ENCODE measurements at regions not wholly inside any gene's neighbourhood (a gene's known extent, or its start where the extent isn't known, plus 50 kb on each side); places are given as distances from the start of the nearest gene placed in this dataset.
A peak's percentile ranks its signal among the peaks of the same experiment; 100 is the strongest.

GRCh38 chr6:82780334-82780733 is 285.3 kb downstream of the UBE3D start:
- Histone ChIP-seq H3K4me1 (no peaks in the 10 kb centered on the region), H3K27ac (no peak overlapping the region), H3K27me3 (no peaks in the 10 kb centered on the region), H3K36me3 (no peaks in the 10 kb centered on the region), H3K4me3 (no peak overlapping the region), H3K9me3 (no peaks in the 10 kb centered on the region)
- intact Hi-C loops (cut with DNase I): no loop called here
- 63 to 76% methylated on average over 1 of the region's 1 CpG for WGBS, 2 donors
- TF ChIP-seq CTCF (IDR thresholded peaks at IDR 0.05): no peak
- ATAC-seq (no peak), DNase-seq (no peak)

- Histone ChIP-seq H3K27me3 (no peaks in the 10 kb centered on the region), H3K4me3 (no peak overlapping the region), H3K36me3 (no peaks in the 10 kb centered on the region), H3K9me3 (no peaks in the 10 kb centered on the region), H3K27ac (no peak overlapping the region), H3K4me1 (no peaks in the 10 kb centered on the region)
- DNase-seq: no peak
- intact Hi-C loops (cut with DNase I): no loop called here
- no peak for ATAC-seq
- TF ChIP-seq CTCF (IDR thresholded peaks at IDR 0.05): no peak
- WGBS, 2 donors: 84 to 89% methylated on average over 2 of the region's 2 CpGs
Measured at GRCh38 chr6:82781620-82782204, 283.9 kb downstream of the UBE3D start.

DNA sequence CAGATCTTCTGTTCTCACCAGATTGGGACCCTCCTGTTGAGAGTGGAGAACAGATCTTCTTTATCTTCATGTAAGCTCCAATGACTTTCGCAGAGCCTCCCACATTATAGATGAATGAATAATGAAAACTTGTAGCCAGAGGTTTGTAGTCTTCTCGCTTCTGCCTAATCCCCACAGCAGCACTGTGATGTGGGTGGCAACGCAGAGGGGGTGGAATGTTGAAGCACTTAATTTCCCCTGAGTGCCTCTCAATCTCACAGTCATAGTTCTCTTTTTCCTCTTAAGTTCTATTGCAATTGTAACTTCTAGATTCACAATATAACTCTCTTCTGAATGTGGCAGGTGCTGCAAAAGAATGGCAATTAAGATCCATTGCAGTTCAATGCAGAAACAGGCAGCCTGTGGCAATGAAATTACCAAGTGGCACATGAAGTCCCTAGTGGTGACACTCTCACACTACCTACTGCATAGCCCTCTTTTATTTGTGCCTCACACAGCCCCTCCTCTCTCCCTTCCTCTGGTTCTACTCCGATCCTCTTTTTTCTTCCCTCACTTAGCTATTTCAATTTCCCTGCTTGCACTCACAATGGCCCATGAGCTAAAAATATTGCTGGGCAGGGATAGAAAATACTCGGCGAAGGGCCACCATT is 281.9 kb downstream of the UBE3D start:
- H3K27ac ChIP-seq: no peak overlapping the region
- no peak for ATAC-seq
- WGBS, 2 donors: 50 to 60% methylated on average over 6 of the region's 6 CpGs
- H3K4me1 ChIP-seq: no peaks in the 10 kb centered on the region
- no peaks in the 10 kb centered on the region for H3K9me3 ChIP-seq
- DNase-seq: no peak
- TF ChIP-seq CTCF (IDR thresholded peaks at IDR 0.05): peak in 2 of 9 donors; percentile 9 to 30
- intact Hi-C loops (cut with DNase I): no loop called here
- no peak overlapping the region for H3K4me3 ChIP-seq
- no peaks in the 10 kb centered on the region for H3K27me3 ChIP-seq
- no peaks in the 10 kb centered on the region for H3K36me3 ChIP-seq

- Histone ChIP-seq H3K36me3 (no peaks in the 10 kb centered on the region), H3K4me3 (no peak overlapping the region), H3K4me1 (no peaks in the 10 kb centered on the region), H3K9me3 (peaks cover 0 to 10% (median 0%) of the 10 kb centered on the region in 11 donors), H3K27me3 (no peaks in the 10 kb centered on the region), H3K27ac (no peak overlapping the region)
- intact Hi-C loops (cut with DNase I): no loop called here
- no peak for TF ChIP-seq CTCF (IDR thresholded peaks at IDR 0.05)
- no peak for DNase-seq
- no peak for ATAC-seq
- 64 to 73% methylated on average over 2 of the region's 2 CpGs for WGBS, 2 donors
Measured at GRCh38 chr6:82785206-82785605, 280.4 kb downstream of the UBE3D start.

Data from heart right ventricle (tissue), 16 donors.